ENCODE measurements at regions not wholly inside any gene's neighbourhood (a gene's known extent, or its start where the extent isn't known, plus 50 kb on each side); places are given as distances from the start of the nearest gene placed in this dataset.

DNA sequence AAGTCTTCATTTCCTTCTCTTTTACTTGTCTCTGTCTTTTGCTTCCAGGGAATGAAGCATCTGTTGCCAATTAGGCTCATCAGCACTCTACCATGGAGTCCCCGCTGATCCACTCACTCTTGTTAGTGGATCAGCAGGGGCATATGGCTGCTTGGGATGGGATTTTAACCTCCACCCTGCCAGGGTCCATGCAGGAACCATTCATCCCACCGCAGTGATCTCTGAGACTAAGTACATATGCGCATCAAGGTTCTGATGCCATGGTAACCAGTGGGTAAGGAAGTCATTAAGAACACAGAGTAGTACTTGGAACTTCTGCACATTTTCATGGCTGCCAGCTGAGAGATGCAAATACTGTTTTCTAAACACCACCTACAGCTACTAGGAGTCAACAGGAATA lies 374.0 kb upstream of the ALCAM start:
- no peak for TF ChIP-seq POLR2AphosphoS5 (IDR thresholded peaks at IDR 0.05; ENCODE audit: low read depth, low read length)
- TF ChIP-seq, protein P1, sequence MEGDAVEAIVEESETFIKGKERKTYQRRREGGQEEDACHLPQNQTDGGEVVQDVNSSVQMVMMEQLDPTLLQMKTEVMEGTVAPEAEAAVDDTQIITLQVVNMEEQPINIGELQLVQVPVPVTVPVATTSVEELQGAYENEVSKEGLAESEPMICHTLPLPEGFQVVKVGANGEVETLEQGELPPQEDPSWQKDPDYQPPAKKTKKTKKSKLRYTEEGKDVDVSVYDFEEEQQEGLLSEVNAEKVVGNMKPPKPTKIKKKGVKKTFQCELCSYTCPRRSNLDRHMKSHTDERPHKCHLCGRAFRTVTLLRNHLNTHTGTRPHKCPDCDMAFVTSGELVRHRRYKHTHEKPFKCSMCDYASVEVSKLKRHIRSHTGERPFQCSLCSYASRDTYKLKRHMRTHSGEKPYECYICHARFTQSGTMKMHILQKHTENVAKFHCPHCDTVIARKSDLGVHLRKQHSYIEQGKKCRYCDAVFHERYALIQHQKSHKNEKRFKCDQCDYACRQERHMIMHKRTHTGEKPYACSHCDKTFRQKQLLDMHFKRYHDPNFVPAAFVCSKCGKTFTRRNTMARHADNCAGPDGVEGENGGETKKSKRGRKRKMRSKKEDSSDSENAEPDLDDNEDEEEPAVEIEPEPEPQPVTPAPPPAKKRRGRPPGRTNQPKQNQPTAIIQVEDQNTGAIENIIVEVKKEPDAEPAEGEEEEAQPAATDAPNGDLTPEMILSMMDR (IDR thresholded peaks at IDR 0.05), result no peak
- no peak for TF ChIP-seq TCF7L2 (IDR thresholded peaks at IDR 0.05; ENCODE audit: low read depth, low read length)
- no peak for TF ChIP-seq SIN3A (IDR thresholded peaks at IDR 0.05; ENCODE audit: borderline replicate concordance, insufficient read depth, low read depth, low read length)
- TF ChIP-seq, protein P2, sequence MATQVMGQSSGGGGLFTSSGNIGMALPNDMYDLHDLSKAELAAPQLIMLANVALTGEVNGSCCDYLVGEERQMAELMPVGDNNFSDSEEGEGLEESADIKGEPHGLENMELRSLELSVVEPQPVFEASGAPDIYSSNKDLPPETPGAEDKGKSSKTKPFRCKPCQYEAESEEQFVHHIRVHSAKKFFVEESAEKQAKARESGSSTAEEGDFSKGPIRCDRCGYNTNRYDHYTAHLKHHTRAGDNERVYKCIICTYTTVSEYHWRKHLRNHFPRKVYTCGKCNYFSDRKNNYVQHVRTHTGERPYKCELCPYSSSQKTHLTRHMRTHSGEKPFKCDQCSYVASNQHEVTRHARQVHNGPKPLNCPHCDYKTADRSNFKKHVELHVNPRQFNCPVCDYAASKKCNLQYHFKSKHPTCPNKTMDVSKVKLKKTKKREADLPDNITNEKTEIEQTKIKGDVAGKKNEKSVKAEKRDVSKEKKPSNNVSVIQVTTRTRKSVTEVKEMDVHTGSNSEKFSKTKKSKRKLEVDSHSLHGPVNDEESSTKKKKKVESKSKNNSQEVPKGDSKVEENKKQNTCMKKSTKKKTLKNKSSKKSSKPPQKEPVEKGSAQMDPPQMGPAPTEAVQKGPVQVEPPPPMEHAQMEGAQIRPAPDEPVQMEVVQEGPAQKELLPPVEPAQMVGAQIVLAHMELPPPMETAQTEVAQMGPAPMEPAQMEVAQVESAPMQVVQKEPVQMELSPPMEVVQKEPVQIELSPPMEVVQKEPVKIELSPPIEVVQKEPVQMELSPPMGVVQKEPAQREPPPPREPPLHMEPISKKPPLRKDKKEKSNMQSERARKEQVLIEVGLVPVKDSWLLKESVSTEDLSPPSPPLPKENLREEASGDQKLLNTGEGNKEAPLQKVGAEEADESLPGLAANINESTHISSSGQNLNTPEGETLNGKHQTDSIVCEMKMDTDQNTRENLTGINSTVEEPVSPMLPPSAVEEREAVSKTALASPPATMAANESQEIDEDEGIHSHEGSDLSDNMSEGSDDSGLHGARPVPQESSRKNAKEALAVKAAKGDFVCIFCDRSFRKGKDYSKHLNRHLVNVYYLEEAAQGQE (IDR thresholded peaks at IDR 0.05; ENCODE audit: insufficient read depth in 1 of 2, low read depth in 2 of 2, low read length in 1 of 2), result no peak
- Histone ChIP-seq H3K27me3 (ENCODE audit: control insufficient read depth, insufficient read depth, low read length) (no peaks in the 10 kb centered on the region), H3K9me3 (ENCODE audit: control insufficient read depth, insufficient read depth, low read depth, low read length) (no peaks in the 10 kb centered on the region), H3K4me3 (ENCODE audit: low read depth in 2 of 2, low read length in 2 of 2) (no peak overlapping the region), H3K36me3 (ENCODE audit: control insufficient read depth, insufficient read depth, low read length) (no peaks in the 10 kb centered on the region), H3K27ac (ENCODE audit: low read length) (no peak overlapping the region), H3K4me1 (ENCODE audit: control insufficient read depth, insufficient read depth, low read length) (no peaks in the 10 kb centered on the region)
- CTCF ChIA-PET, result no interaction called here
- intact Hi-C loops (cut with micrococcal nuclease; ENCODE audit: unreplicated experiment), result no loop called here
- no peak for DNase-seq (ENCODE audit: low read depth, low spot score)
- no TSS peak for BruUV-seq (replicated peaks)
- in situ Hi-C loops (cut with HindIII; ENCODE audit: low pct_unique_long_range_greater_than_20kb, low sequenced_read_pairs), result no loop called here
- POLR2A ChIA-PET, result no interaction called here
- ATAC-seq, result no peak

DNA sequence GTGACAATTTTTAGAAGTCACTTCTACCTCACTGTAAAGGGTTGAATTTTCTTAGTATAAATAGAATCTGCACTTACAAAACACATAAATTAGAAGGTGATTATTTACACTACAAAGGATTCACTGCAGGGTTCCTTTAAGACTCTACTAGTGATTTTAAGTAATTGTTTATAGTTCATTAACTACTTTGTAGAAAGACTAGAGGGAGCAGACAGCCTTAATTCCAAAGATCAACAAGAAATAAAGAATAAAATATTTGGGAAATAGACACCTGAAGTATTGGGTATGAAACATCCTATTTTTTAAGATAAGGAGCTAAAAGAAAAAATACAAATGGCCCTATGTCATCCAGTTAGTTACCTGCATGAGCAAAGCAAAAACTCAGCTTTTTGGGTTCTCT lies 360.5 kb upstream of the ALCAM start:
- ATAC-seq, result no peak
- H3K27me3 ChIP-seq (ENCODE audit: control insufficient read depth, insufficient read depth, low read length), result no peaks in the 10 kb centered on the region
- H3K27ac ChIP-seq (ENCODE audit: low read length), result no peak overlapping the region
- no peaks in the 10 kb centered on the region for H3K36me3 ChIP-seq (ENCODE audit: control insufficient read depth, insufficient read depth, low read length)
- BruUV-seq (replicated peaks), result no TSS peak
- ChIA-PET CTCF (interaction anchor here (0.6 kb wide), 1 partner anchor 1602 kb away, joined by 3 read pairs; no protein-coding TSS in a partner anchor), POLR2A (no interaction called here)
- no peaks in the 10 kb centered on the region for H3K9me3 ChIP-seq (ENCODE audit: control insufficient read depth, insufficient read depth, low read depth, low read length)
- H3K4me1 ChIP-seq (ENCODE audit: control insufficient read depth, insufficient read depth, low read length), result no peaks in the 10 kb centered on the region
- in situ Hi-C loops (cut with HindIII; ENCODE audit: low pct_unique_long_range_greater_than_20kb, low sequenced_read_pairs), result no loop called here
- H3K4me3 ChIP-seq (ENCODE audit: low read depth in 2 of 2, low read length in 2 of 2), result no peak overlapping the region
- DNase-seq (ENCODE audit: low read depth, low spot score), result no peak
- no peak for TF ChIP-seq POLR2AphosphoS5 (IDR thresholded peaks at IDR 0.05; ENCODE audit: low read depth, low read length)
- no peak for TF ChIP-seq SIN3A (IDR thresholded peaks at IDR 0.05; ENCODE audit: borderline replicate concordance, insufficient read depth, low read depth, low read length)
- TF ChIP-seq, protein P2 (IDR thresholded peaks at IDR 0.05; ENCODE audit: insufficient read depth in 1 of 2, low read depth in 2 of 2, low read length in 1 of 2), result no peak
- no peak for TF ChIP-seq TCF7L2 (IDR thresholded peaks at IDR 0.05; ENCODE audit: low read depth, low read length)
- TF ChIP-seq, protein P1 (IDR thresholded peaks at IDR 0.05), result no peak
- intact Hi-C loops (cut with micrococcal nuclease; ENCODE audit: unreplicated experiment), result no loop called here
